C4-2B (cell line): ENCODE measurements at regions not wholly inside any gene's neighbourhood (a gene's known extent, or its start where the extent isn't known, plus 50 kb on each side); places are given as distances from the start of the nearest gene placed in this dataset.

Source experiments
- CTCF ChIP-seq: fragments of 450-650 bp; conservative IDR thresholded peaks from 2 replicates; pipeline ENCODE4 v1.5.1; 2017; ENCODE audit warnings: mild to moderate bottlenecking
- ZFX ChIP-seq: fragments of 450-650 bp; IDR thresholded peaks from 2 replicates; pipeline ENCODE4 v1.6.1; 2017

- TF ChIP-seq CTCF: no peak
- TF ChIP-seq ZFX: no peak
Measured at GRCh38 chr2:2682700-2683342, 351.7 kb upstream of the MYT1L start.
